Common myeloid progenitor, CD34-positive (primary cell): ENCODE measurements at regions not wholly inside any gene's neighbourhood (a gene's known extent, or its start where the extent isn't known, plus 50 kb on each side); places are given as distances from the start of the nearest gene placed in this dataset.

Source experiments
- CTCF ChIA-PET: fragments of 350-600 bp; sonication (Branson Sonifier 250); formaldehyde crosslinking; loops from one replicate; lab custom pipeline; 2021; ENCODE audit warnings: antibody characterized with exemption; lab: Charles Lee
- POLR2A ChIA-PET: fragments of 350-600 bp; sonication (Branson Sonifier 250); formaldehyde crosslinking; loops from one replicate; lab custom pipeline; 2021; ENCODE audit warnings: antibody characterized with exemption; lab: Charles Lee
- DNase-seq, 3 donors: peaks; one replicate each; pipeline versions ENCODE4 v3.0.0 to v3.0.0-alpha.2; 2013
- H3K27ac ChIP-seq, 2 experiments: 1 replicate in 1 of 2; 2 replicates in 1 of 2; pipeline ENCODE4 v1.7.0; 2013; ENCODE audit warnings: inconsistent platforms in 2 of 2, low read length in 2 of 2, mild to moderate bottlenecking in 2 of 2, low read depth in 1 of 2, moderate library complexity in 1 of 2; ENCODE audit not compliant: severe bottlenecking in 2 of 2, insufficient read depth in 1 of 2, poor library complexity in 1 of 2
- H3K27me3 ChIP-seq, 5 experiments: replicated peaks in 2 of 5; 1 replicate in 3 of 5; 2 replicates in 2 of 5; pipeline versions ENCODE4 v1.6.1 to v1.7.0; 2013; ENCODE audit warnings: low read length in 4 of 5, mild to moderate bottlenecking in 2 of 5, moderate library complexity in 2 of 5, inconsistent platforms in 1 of 5; ENCODE audit not compliant: insufficient read depth in 5 of 5, control insufficient read depth in 4 of 5
- H3K36me3 ChIP-seq, 4 experiments: 1 replicate in 2 of 4; 2 replicates in 2 of 4; pipeline versions ENCODE4 v1.6.1 to v1.7.0; 2013; ENCODE audit warnings: low read length in 3 of 4, control low read depth in 1 of 4, mild to moderate bottlenecking in 1 of 4; ENCODE audit not compliant: control insufficient read depth in 4 of 4, insufficient read depth in 4 of 4
- H3K4me1 ChIP-seq, 4 experiments: 1 replicate in 3 of 4; 2 replicates in 1 of 4; pipeline versions ENCODE4 v1.6.1 to v1.7.1; 2013; ENCODE audit warnings: low read length in 3 of 4, mild to moderate bottlenecking in 3 of 4, control low read depth in 1 of 4, inconsistent platforms in 1 of 4, moderate library complexity in 1 of 4; ENCODE audit not compliant: control insufficient read depth in 4 of 4, insufficient read depth in 4 of 4; ENCODE audit errors: control extremely low read depth in 1 of 4
- H3K4me3 ChIP-seq, 7 experiments: 1 replicate in 4 of 7; 2 replicates in 3 of 7; pipeline versions ENCODE4 v1.5.1 to v1.7.0; 2013; ENCODE audit warnings: mild to moderate bottlenecking in 7 of 7, low read length in 6 of 7, moderate library complexity in 6 of 7, inconsistent platforms in 2 of 7, low read depth in 2 of 7, control low read depth in 1 of 7; ENCODE audit not compliant: insufficient read depth in 4 of 7, control insufficient read depth in 1 of 7; ENCODE audit errors: extremely low read depth in 1 of 7
- H3K9me3 ChIP-seq, 5 experiments: 1 replicate in 4 of 5; 2 replicates in 1 of 5; pipeline versions ENCODE4 v1.6.1 to v1.7.1; 2013; ENCODE audit warnings: low read length in 4 of 5, mild to moderate bottlenecking in 2 of 5, inconsistent platforms in 1 of 5, low read depth in 1 of 5, moderate library complexity in 1 of 5; ENCODE audit not compliant: control insufficient read depth in 4 of 5, insufficient read depth in 2 of 5; ENCODE audit errors: control extremely low read depth in 1 of 5
- WGBS: methylation state at CpG from one replicate; pipeline ENCODE4 v1.1.5; 2013; ENCODE audit not compliant: insufficient coverage; 5-methylcytosine and 5-hydroxymethylcytosine counted together

DNA sequence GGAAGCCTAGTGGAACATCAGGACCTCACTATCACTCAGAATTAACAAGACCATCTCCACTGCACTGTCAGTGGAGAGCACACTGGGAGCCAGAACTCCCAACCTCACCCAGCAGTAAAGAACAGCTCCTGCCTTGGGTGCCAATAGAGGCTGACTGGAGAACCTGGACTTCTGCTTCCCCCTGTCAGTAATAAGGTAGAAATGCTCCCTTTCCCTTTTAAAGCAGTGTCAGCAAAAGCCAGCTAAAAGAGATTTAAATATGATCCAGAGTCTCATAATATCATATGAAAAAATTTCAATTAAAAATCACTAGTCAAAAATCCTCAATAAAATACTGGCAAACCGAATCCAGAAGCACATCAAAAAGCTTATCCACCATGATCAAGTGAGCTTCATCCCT is 82.8 kb downstream of the SPATA19 start:
- H3K4me3 ChIP-seq, result no peak overlapping the region
- peaks cover 0 to 13% (median 1%) of the 10 kb centered on the region in 5 experiments for H3K9me3 ChIP-seq
- POLR2A ChIA-PET, result no interaction called here
- H3K27ac ChIP-seq, result no peak overlapping the region
- no CpG with 5 or more reads among the region's 1 CpG for WGBS
- CTCF ChIA-PET, result no interaction called here
- no peaks in the 10 kb centered on the region for H3K4me1 ChIP-seq
- no peaks in the 10 kb centered on the region for H3K27me3 ChIP-seq
- H3K36me3 ChIP-seq, result no peaks in the 10 kb centered on the region
- no peak for DNase-seq

- WGBS, result 93% methylated on average over 5 of the region's 10 CpGs
- no peak overlapping the region for H3K4me3 ChIP-seq
- no peaks in the 10 kb centered on the region for H3K27me3 ChIP-seq
- no peaks in the 10 kb centered on the region for H3K4me1 ChIP-seq
- ChIA-PET POLR2A (no interaction called here), CTCF (no interaction called here)
- H3K9me3 ChIP-seq, result peaks cover 0 to 3% (median 2%) of the 10 kb centered on the region in 5 experiments
- no peaks in the 10 kb centered on the region for H3K36me3 ChIP-seq
- no peak overlapping the region for H3K27ac ChIP-seq
- DNase-seq, result no peak
Measured at GRCh38 chr11:133753150-133753549, 92.2 kb downstream of the SPATA19 start.

GRCh38 chr11:133749841-133750240 is 95.5 kb downstream of the SPATA19 start:
- no peaks in the 10 kb centered on the region for H3K36me3 ChIP-seq
- POLR2A ChIA-PET, result no interaction called here
- WGBS, result no CpG with 5 or more reads among the region's 1 CpG
- DNase-seq, result no peak
- peaks cover 0 to 2% (median 0%) of the 10 kb centered on the region in 5 experiments for H3K9me3 ChIP-seq
- CTCF ChIA-PET, result no interaction called here
- no peaks in the 10 kb centered on the region for H3K4me1 ChIP-seq
- no peak overlapping the region for H3K27ac ChIP-seq
- H3K4me3 ChIP-seq, result no peak overlapping the region
- peaks cover 0 to 11% (median 0%) of the 10 kb centered on the region in 5 experiments for H3K27me3 ChIP-seq

- Histone ChIP-seq H3K4me3 (no peak overlapping the region), H3K4me1 (no peaks in the 10 kb centered on the region), H3K27me3 (peaks cover 0 to 15% (median 2%) of the 10 kb centered on the region in 5 experiments), H3K27ac (no peak overlapping the region), H3K36me3 (no peaks in the 10 kb centered on the region), H3K9me3 (peaks cover 0 to 2% (median 0%) of the 10 kb centered on the region in 5 experiments)
- POLR2A ChIA-PET, result no interaction called here
- CTCF ChIA-PET, result interaction anchor here (1.5 kb wide), 1 partner anchor 56 kb away, joined by 3 read pairs; no protein-coding TSS in a partner anchor
- no peak for DNase-seq
- WGBS, result 88% methylated on average over 11 of the region's 13 CpGs
Measured at GRCh38 chr11:133747409-133747808, 97.9 kb downstream of the SPATA19 start.

- Histone ChIP-seq H3K27me3 (peaks cover 0 to 15% (median 2%) of the 10 kb centered on the region in 5 experiments), H3K9me3 (peaks cover 0 to 2% (median 0%) of the 10 kb centered on the region in 5 experiments), H3K4me3 (no peak overlapping the region), H3K27ac (no peak overlapping the region), H3K4me1 (no peaks in the 10 kb centered on the region), H3K36me3 (no peaks in the 10 kb centered on the region)
- no peak for DNase-seq
- ChIA-PET CTCF (interaction anchor here (1.5 kb wide), 1 partner anchor 57 kb away, joined by 3 read pairs; no protein-coding TSS in a partner anchor), POLR2A (no interaction called here)
- 44% methylated on average over 11 of the region's 18 CpGs for WGBS
Measured at GRCh38 chr11:133746663-133747306, 98.5 kb downstream of the SPATA19 start.

- no peak for DNase-seq
- Histone ChIP-seq H3K4me1 (no peaks in the 10 kb centered on the region), H3K9me3 (peaks cover 0 to 2% (median 0%) of the 10 kb centered on the region in 5 experiments), H3K27me3 (peaks cover 0 to 15% (median 2%) of the 10 kb centered on the region in 5 experiments), H3K4me3 (no peak overlapping the region), H3K36me3 (no peaks in the 10 kb centered on the region), H3K27ac (no peak overlapping the region)
- WGBS, result 90% methylated on average over 3 of the region's 4 CpGs
- CTCF ChIA-PET, result no interaction called here
- POLR2A ChIA-PET, result no interaction called here
Measured at GRCh38 chr11:133745791-133746190, 99.5 kb downstream of the SPATA19 start.

- POLR2A ChIA-PET, result no interaction called here
- peaks cover 0 to 14% (median 2%) of the 10 kb centered on the region in 5 experiments for H3K27me3 ChIP-seq
- DNase-seq, result no peak
Measured at GRCh38 chr11:133742353-133742752, 103.0 kb downstream of the SPATA19 start.

More at GRCh38 chr11:133742353-133742752, 103.0 kb downstream of the SPATA19 start:
- H3K27ac ChIP-seq, result no peak overlapping the region
- no peaks in the 10 kb centered on the region for H3K4me1 ChIP-seq
- no CpG with 5 or more reads among the region's 3 CpGs for WGBS
- CTCF ChIA-PET, result no interaction called here
- H3K4me3 ChIP-seq, result no peak overlapping the region
- H3K36me3 ChIP-seq, result no peaks in the 10 kb centered on the region
- peaks cover 0 to 3% (median 0%) of the 10 kb centered on the region in 5 experiments for H3K9me3 ChIP-seq
